CD8-positive, alpha-beta memory T cell (primary cell): ENCODE measurements at regions not wholly inside any gene's neighbourhood (a gene's known extent, or its start where the extent isn't known, plus 50 kb on each side); places are given as distances from the start of the nearest gene placed in this dataset.

Experiments
- CTCF ChIA-PET: fragments of 350-600 bp; sonication (Branson Sonifier 250); formaldehyde crosslinking; loops from one replicate; lab custom pipeline; 2021; ENCODE audit warnings: antibody characterized with exemption; lab: Charles Lee
- POLR2A ChIA-PET: fragments of 350-600 bp; sonication (Branson Sonifier 250); formaldehyde crosslinking; loops from one replicate; lab custom pipeline; 2021; ENCODE audit warnings: antibody characterized with exemption; lab: Charles Lee
- DNase-seq, 5 donors: peaks; one replicate each; pipeline versions ENCODE4 v3.0.0 to v3.0.0-alpha.2; 2020 to 2022; ENCODE audit warnings: mixed read lengths in 1 of 5
- H3K27ac ChIP-seq: one replicate; pipeline ENCODE4 v1.7.0; 2013; ENCODE audit warnings: low read depth, mild to moderate bottlenecking, low read length, moderate library complexity
- H3K27me3 ChIP-seq: 2 replicates; pipeline ENCODE4 v1.7.0; 2013; ENCODE audit warnings: low read length, mild to moderate bottlenecking; ENCODE audit not compliant: insufficient read depth, poor library complexity, severe bottlenecking
- H3K36me3 ChIP-seq: 2 replicates; pipeline ENCODE4 v1.7.0; 2013; ENCODE audit warnings: mild to moderate bottlenecking, low read length, moderate library complexity; ENCODE audit not compliant: insufficient read depth
- H3K4me1 ChIP-seq: 2 replicates; pipeline ENCODE4 v1.7.0; 2013; ENCODE audit warnings: mild to moderate bottlenecking, low read length, moderate library complexity; ENCODE audit not compliant: insufficient read depth
- H3K4me3 ChIP-seq: 2 replicates; pipeline ENCODE4 v1.7.0; 2013; ENCODE audit warnings: mild to moderate bottlenecking, low read length
- H3K9me3 ChIP-seq: 2 replicates; pipeline ENCODE4 v1.7.0; 2013; ENCODE audit warnings: mild to moderate bottlenecking, low read length
- H3K27ac Mint-ChIP-seq, 8 donors: one replicate each; pipeline ENCODE4 v1.8.0; 2020 to 2021; ENCODE audit warnings: mixed read lengths in 8 of 8, mild to moderate bottlenecking in 6 of 8, inconsistent platforms in 3 of 8, moderate library complexity in 3 of 8
- H3K27me3 Mint-ChIP-seq, 2 donors: one replicate each; pipeline ENCODE4 v1.8.0; 2020 to 2021; ENCODE audit warnings: mixed read lengths in 2 of 2, mild to moderate bottlenecking in 1 of 2, moderate library complexity in 1 of 2
- H3K36me3 Mint-ChIP-seq, 3 donors: one replicate each; pipeline ENCODE4 v1.8.0; 2020 to 2021; ENCODE audit warnings: mixed read lengths in 3 of 3, inconsistent platforms in 1 of 3, mild to moderate bottlenecking in 1 of 3
- H3K4me1 Mint-ChIP-seq, 3 donors: one replicate each; pipeline ENCODE4 v1.8.0; 2020 to 2021; ENCODE audit warnings: mixed read lengths in 3 of 3, inconsistent platforms in 1 of 3, mild to moderate bottlenecking in 1 of 3
- H3K4me3 Mint-ChIP-seq, 7 donors: one replicate each; pipeline ENCODE4 v1.8.0; 2020 to 2021; ENCODE audit warnings: mixed read lengths in 7 of 7, mild to moderate bottlenecking in 6 of 7, moderate library complexity in 4 of 7, inconsistent platforms in 2 of 7
- H3K9me3 Mint-ChIP-seq, 5 donors: one replicate each; pipeline ENCODE4 v1.8.0; 2020 to 2022; ENCODE audit warnings: mixed read lengths in 5 of 5, mild to moderate bottlenecking in 3 of 5, moderate library complexity in 2 of 5, inconsistent platforms in 1 of 5

DNA sequence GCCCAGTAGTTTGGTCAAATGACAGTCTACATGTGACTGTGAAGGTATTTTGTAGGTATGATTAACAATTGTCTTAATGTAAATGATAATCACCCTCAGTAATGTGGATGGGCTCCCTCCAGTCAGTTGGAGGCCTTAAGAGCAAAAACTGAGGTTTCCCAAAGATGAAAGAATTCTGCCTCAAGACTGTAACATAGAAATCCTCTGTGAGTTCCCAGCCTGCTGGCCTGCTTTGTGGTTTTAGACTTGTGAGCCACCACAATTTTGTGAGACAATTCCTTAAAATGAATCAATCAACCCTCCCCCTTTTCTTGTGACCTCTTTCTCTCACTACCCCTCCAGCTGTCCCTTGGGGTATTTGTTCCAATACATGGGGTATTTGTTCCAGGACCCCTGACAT, 226.4 kb upstream of the DPYD start:
- H3K4me3 ChIP-seq: no peak overlapping the region
- Mint-ChIP-seq H3K27ac (no peak overlapping the region), H3K4me3 (no peak overlapping the region), H3K4me1 (no peaks in the 10 kb centered on the region), H3K27me3 (no peaks in the 10 kb centered on the region), H3K9me3 (peaks cover 13 to 16% (median 14%) of the 10 kb centered on the region in 5 donors), H3K36me3 (peaks cover 0 to 6% (median 1%) of the 10 kb centered on the region in 3 donors)
- no peaks in the 10 kb centered on the region for H3K36me3 ChIP-seq
- H3K27ac ChIP-seq: no peak overlapping the region
- ChIA-PET POLR2A (no interaction called here), CTCF (no interaction called here)
- H3K4me1 ChIP-seq: no peaks in the 10 kb centered on the region
- no peaks in the 10 kb centered on the region for H3K9me3 ChIP-seq
- H3K27me3 ChIP-seq: no peaks in the 10 kb centered on the region
- DNase-seq: no peak

DNA sequence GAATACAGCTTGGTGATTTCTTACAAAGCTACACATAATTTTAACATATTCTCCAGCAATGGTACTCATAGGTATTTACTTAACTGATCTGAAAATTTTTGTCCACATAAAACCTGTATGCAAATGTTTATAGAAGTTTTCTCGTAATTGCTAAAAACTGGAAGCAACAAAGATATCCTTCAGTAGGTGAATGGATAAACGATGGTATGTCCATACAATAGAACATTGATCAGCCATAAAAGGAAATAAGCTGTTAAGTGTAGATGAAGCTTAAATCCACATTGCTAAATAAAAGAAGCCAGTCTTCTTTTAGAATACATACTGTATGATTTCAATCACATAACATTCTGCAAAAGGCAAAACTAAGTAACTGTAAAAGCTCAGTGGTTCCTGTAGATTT, 224.8 kb upstream of the DPYD start:
- Histone ChIP-seq H3K4me3 (no peak overlapping the region), H3K27ac (no peak overlapping the region)
- H3K27me3 Mint-ChIP-seq: peaks cover 0 to 6% of the 10 kb centered on the region in 2 donors

DNA sequence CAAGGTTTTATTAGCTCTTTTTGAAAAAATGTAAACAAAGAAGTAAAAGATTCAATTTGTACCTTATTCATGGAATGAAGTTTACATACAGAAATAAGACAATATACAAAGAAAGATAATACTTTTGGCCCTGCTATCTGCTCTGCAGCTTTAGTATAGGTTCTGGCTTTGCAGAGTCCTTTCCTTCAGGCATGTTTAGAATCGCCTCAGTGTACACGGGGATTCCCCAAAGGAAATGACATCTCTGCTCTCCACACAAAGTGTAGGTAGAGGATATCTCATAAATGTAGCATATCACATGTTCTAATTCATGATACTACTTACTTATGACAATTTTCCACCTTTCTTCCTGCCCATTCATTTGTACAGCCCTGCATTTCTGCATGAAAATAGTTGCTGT, 222.6 kb upstream of the DPYD start:
- no peaks in the 10 kb centered on the region for H3K27me3 ChIP-seq
- no peaks in the 10 kb centered on the region for H3K4me1 ChIP-seq
- no peaks in the 10 kb centered on the region for H3K36me3 ChIP-seq
- Mint-ChIP-seq H3K9me3 (no peaks in the 10 kb centered on the region), H3K4me3 (no peak overlapping the region), H3K27ac (no peak overlapping the region), H3K36me3 (no peaks in the 10 kb centered on the region), H3K27me3 (peaks cover 0 to 6% of the 10 kb centered on the region in 2 donors), H3K4me1 (no peaks in the 10 kb centered on the region)
- ChIA-PET POLR2A (no interaction called here), CTCF (no interaction called here)
- no peak overlapping the region for H3K4me3 ChIP-seq
- DNase-seq: no peak
- no peak overlapping the region for H3K27ac ChIP-seq
- no peaks in the 10 kb centered on the region for H3K9me3 ChIP-seq

More for the DNA sequence above, 224.8 kb upstream of the DPYD start:
- no peak for DNase-seq
- Mint-ChIP-seq H3K36me3 (no peaks in the 10 kb centered on the region), H3K4me3 (no peak overlapping the region), H3K27ac (no peak overlapping the region), H3K9me3 (peaks cover 0 to 6% (median 2%) of the 10 kb centered on the region in 5 donors), H3K4me1 (no peaks in the 10 kb centered on the region)
- ChIA-PET POLR2A (no interaction called here), CTCF (no interaction called here)
- Histone ChIP-seq H3K27me3 (no peaks in the 10 kb centered on the region), H3K4me1 (no peaks in the 10 kb centered on the region), H3K9me3 (no peaks in the 10 kb centered on the region), H3K36me3 (no peaks in the 10 kb centered on the region)

DNA sequence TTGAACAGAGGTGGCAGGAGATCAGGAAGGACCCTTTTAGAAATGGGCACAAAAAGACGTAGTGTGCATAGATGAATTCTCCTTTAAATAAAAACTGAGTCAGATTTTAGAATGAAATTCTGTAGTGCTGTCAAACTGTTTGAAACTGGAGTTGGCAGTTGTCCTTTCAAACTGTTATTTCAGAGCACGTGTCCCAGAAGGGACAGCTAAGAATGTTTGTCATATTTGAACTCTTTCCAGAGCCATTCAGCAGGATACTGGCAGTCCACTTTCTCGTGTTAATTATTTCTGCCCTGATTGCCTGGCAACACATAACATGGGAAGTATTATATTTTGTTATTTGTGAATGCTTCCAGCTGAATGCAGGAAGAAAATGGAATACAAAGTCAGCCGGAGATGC, 212.3 kb upstream of the DPYD start:
- Histone ChIP-seq H3K4me1 (no peaks in the 10 kb centered on the region), H3K27me3 (no peaks in the 10 kb centered on the region), H3K4me3 (no peak overlapping the region), H3K36me3 (no peaks in the 10 kb centered on the region), H3K27ac (no peak overlapping the region), H3K9me3 (no peaks in the 10 kb centered on the region)
- H3K4me1 Mint-ChIP-seq: no peaks in the 10 kb centered on the region
- ChIA-PET POLR2A (no interaction called here), CTCF (no interaction called here)
- H3K4me3 Mint-ChIP-seq: no peak overlapping the region
- DNase-seq: no peak
- peaks cover 0 to 4% of the 10 kb centered on the region in 2 donors for H3K27me3 Mint-ChIP-seq
- no peak overlapping the region for H3K27ac Mint-ChIP-seq
- H3K9me3 Mint-ChIP-seq: no peaks in the 10 kb centered on the region
- H3K36me3 Mint-ChIP-seq: no peaks in the 10 kb centered on the region

- DNase-seq: no peak
- Mint-ChIP-seq H3K27me3 (peaks cover 2 to 4% of the 10 kb centered on the region in 2 donors), H3K9me3 (no peaks in the 10 kb centered on the region), H3K4me1 (no peaks in the 10 kb centered on the region), H3K4me3 (no peak overlapping the region), H3K27ac (no peak overlapping the region), H3K36me3 (no peaks in the 10 kb centered on the region)
- ChIA-PET POLR2A (no interaction called here), CTCF (no interaction called here)
- Histone ChIP-seq H3K9me3 (no peaks in the 10 kb centered on the region), H3K27ac (no peak overlapping the region), H3K4me1 (no peaks in the 10 kb centered on the region), H3K4me3 (no peak overlapping the region), H3K27me3 (no peaks in the 10 kb centered on the region), H3K36me3 (no peaks in the 10 kb centered on the region)
These were observed 209.6 kb upstream of the DPYD start for GRCh38 chr1:98130408-98130807.

- no peaks in the 10 kb centered on the region for H3K4me1 Mint-ChIP-seq
- POLR2A ChIA-PET: no interaction called here
- H3K9me3 Mint-ChIP-seq: no peaks in the 10 kb centered on the region
- H3K4me3 Mint-ChIP-seq: no peak overlapping the region
- DNase-seq: no peak
- Histone ChIP-seq H3K36me3 (no peaks in the 10 kb centered on the region), H3K9me3 (no peaks in the 10 kb centered on the region), H3K4me3 (no peak overlapping the region), H3K27ac (no peak overlapping the region), H3K27me3 (no peaks in the 10 kb centered on the region), H3K4me1 (no peaks in the 10 kb centered on the region)
- H3K36me3 Mint-ChIP-seq: no peaks in the 10 kb centered on the region
- CTCF ChIA-PET: no interaction called here
- no peak overlapping the region for H3K27ac Mint-ChIP-seq
- H3K27me3 Mint-ChIP-seq: peaks cover 2 to 4% of the 10 kb centered on the region in 2 donors
These were observed 208.7 kb upstream of the DPYD start for GRCh38 chr1:98129491-98129890.

- Histone ChIP-seq H3K9me3 (no peaks in the 10 kb centered on the region), H3K36me3 (no peaks in the 10 kb centered on the region), H3K27ac (no peak overlapping the region), H3K27me3 (no peaks in the 10 kb centered on the region), H3K4me1 (no peaks in the 10 kb centered on the region), H3K4me3 (no peak overlapping the region)
- CTCF ChIA-PET: no interaction called here
- Mint-ChIP-seq H3K36me3 (no peaks in the 10 kb centered on the region), H3K27ac (no peak overlapping the region), H3K4me1 (no peaks in the 10 kb centered on the region), H3K27me3 (peaks cover 0 to 5% of the 10 kb centered on the region in 2 donors), H3K9me3 (no peaks in the 10 kb centered on the region), H3K4me3 (no peak overlapping the region)
- POLR2A ChIA-PET: no interaction called here
- no peak for DNase-seq
These were observed 205.9 kb upstream of the DPYD start for GRCh38 chr1:98126740-98127139.

- no peaks in the 10 kb centered on the region for H3K9me3 ChIP-seq
- no peak for DNase-seq
- no peaks in the 10 kb centered on the region for H3K36me3 Mint-ChIP-seq
- no peaks in the 10 kb centered on the region for H3K4me1 Mint-ChIP-seq
- H3K27me3 ChIP-seq: no peaks in the 10 kb centered on the region
- no peak overlapping the region for H3K27ac Mint-ChIP-seq
- H3K4me3 Mint-ChIP-seq: no peak overlapping the region
- no peak overlapping the region for H3K27ac ChIP-seq
- H3K4me1 ChIP-seq: no peaks in the 10 kb centered on the region
- H3K27me3 Mint-ChIP-seq: peaks cover 4 to 5% of the 10 kb centered on the region in 2 donors
- ChIA-PET POLR2A (no interaction called here), CTCF (no interaction called here)
- no peaks in the 10 kb centered on the region for H3K9me3 Mint-ChIP-seq
- H3K36me3 ChIP-seq: no peaks in the 10 kb centered on the region
- no peak overlapping the region for H3K4me3 ChIP-seq
These were observed 200.8 kb upstream of the DPYD start for GRCh38 chr1:98121646-98122045.

GRCh38 chr1:98119796-98120195, 199.0 kb upstream of the DPYD start:
- H3K36me3 Mint-ChIP-seq: no peaks in the 10 kb centered on the region
- ChIA-PET POLR2A (no interaction called here), CTCF (no interaction called here)

More at GRCh38 chr1:98119796-98120195, 199.0 kb upstream of the DPYD start:
- no peak overlapping the region for H3K27ac ChIP-seq
- Mint-ChIP-seq H3K4me3 (no peak overlapping the region), H3K4me1 (no peaks in the 10 kb centered on the region), H3K27me3 (peaks cover 4 to 5% of the 10 kb centered on the region in 2 donors), H3K9me3 (peaks cover 0 to 2% (median 0%) of the 10 kb centered on the region in 5 donors), H3K27ac (no peak overlapping the region)
- no peak overlapping the region for H3K4me3 ChIP-seq
- no peaks in the 10 kb centered on the region for H3K36me3 ChIP-seq
- no peaks in the 10 kb centered on the region for H3K27me3 ChIP-seq
- DNase-seq: no peak
- no peaks in the 10 kb centered on the region for H3K9me3 ChIP-seq
- no peaks in the 10 kb centered on the region for H3K4me1 ChIP-seq
